ENCODE measurements at regions not wholly inside any gene's neighbourhood (a gene's known extent, or its start where the extent isn't known, plus 50 kb on each side); places are given as distances from the start of the nearest gene placed in this dataset.

- no peak for DNase-seq
Measured at GRCh38 chr5:167575330-167575729, 716.1 kb upstream of the WWC1 start.

DNA sequence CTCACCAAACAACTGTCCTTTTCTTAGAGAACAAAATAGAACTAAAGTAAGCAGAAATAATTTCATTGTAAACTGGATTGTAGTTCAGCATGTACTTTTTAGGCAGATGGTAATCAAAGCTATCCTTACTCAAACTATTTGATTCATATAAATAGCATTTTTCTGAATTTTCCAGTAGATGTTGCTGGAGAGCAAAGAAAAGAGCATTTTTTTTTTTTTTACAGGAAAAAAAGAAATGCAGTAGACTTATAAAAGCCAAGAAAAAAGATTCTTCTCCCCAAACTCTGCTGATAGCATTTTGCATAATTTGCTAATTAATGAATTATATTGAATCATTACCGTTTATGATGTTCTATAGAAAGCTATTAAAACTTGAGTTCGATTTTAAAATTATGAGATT is 715.3 kb upstream of the WWC1 start:
- DNase-seq = no peak

- DNase-seq = no peak
Measured at GRCh38 chr5:167576897-167577296, 714.5 kb upstream of the WWC1 start.

- no peak for DNase-seq
Measured at GRCh38 chr5:167577616-167578015, 713.8 kb upstream of the WWC1 start.

- no peak for DNase-seq
Measured at GRCh38 chr5:167578977-167579692, 712.3 kb upstream of the WWC1 start.

- DNase-seq = no peak
Measured at GRCh38 chr5:167579693-167580055, 711.8 kb upstream of the WWC1 start.

- DNase-seq = no peak
Measured at GRCh38 chr5:167580608-167581007, 710.8 kb upstream of the WWC1 start.

- no peak for DNase-seq
Measured at GRCh38 chr5:167582283-167582682, 709.2 kb upstream of the WWC1 start.

DNA sequence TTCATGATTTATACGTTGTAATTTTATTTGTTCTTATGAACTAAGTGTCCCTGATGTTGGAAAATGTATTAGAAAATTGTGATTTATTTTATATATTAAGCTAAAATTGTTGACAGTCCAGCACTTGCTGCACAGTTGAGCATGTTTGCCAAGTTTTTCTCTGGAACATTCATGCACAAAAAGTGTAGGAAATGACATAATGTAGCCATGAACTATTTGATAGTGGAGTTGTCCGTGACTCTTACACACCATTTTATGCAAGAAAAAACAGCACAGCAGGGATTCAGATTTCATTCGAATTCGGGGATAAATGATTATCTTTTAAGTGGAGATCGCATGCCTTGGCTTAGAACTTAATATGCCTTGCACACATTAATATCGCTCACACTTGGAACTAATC is 708.6 kb upstream of the WWC1 start:
- DNase-seq = no peak

DNA sequence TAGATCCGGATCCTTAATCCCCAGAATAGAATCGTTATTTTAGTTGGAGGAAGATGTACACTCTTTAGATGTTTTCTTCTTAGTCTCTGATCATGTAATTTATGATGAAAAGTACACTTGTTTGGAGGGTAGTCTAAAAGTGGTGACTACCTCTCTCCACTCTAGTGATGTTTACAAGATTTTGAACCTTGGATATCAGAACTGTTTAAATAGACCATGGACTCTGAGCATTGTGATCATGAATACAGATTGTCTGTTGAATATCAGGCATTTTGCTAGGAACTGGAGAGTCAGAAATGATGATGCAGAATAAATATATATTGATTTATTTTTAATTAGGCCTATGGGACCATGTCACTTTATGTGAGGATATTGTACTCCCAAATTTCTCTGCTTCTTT is 706.3 kb upstream of the WWC1 start:
- no peak for DNase-seq

- no peak for DNase-seq
Measured at GRCh38 chr5:167587772-167588437, 703.5 kb upstream of the WWC1 start.

DNA sequence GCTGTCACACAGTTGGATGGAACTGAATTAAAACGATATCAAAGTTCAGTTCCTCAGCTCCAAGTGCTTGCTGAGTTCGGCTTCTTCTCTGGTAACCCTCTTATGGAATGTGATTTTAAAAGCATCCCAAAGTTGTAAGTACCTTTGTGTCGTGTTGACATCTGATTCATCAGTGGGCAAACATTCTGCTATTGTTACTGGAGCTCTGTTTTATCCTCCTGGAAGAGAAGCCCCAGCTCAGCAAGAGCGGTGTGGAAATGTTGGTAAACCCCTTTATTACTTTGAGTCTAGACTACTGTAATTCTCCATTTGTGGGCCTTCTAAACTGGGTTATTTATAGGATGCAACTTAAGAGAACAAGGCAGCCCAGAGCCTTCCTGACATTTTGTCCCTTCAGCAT is 699.3 kb upstream of the WWC1 start:
- DNase-seq = no peak

GRCh38 chr5:167593329-167594060 is 698.0 kb upstream of the WWC1 start:
- DNase-seq = no peak

DNA sequence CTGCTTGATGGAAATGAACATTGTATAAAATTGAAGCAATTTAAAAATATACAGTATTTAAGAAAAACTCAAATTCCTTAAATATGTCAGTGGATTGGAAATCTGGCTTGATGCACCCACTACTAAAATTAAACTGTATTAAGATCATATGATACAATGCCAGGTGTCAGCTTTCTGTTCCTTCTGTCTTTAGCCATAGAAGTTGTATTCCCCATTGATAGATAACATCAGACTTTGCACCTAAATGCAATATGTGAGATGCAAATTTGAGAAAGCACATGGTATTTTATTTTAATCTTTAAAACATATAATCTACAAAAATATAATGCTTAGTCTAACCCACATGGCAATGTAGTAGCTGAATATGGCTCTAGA is 697.4 kb upstream of the WWC1 start:
- DNase-seq = no peak

GRCh38 chr5:167594750-167595149 is 696.7 kb upstream of the WWC1 start:
- no peak for DNase-seq

DNA sequence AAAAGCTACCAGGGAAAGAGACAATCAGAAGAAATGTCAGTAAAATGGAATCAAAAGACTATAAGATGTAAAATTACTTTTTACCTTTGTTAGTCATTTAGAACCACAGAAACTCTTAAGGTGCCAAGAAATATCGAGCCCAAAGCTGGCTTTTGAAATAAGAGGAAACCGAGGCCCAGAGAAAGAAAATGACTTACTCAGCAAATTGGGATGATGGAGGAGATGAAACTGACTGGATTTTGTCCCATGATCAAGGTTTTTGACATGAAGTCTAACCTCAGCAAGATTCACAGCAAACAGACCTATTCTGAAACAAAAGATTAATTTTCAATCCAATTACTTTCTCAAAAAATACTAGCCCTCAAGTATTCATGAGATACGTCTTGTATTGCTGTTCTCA is 696.2 kb upstream of the WWC1 start:
- no peak for DNase-seq

- no peak for DNase-seq
Measured at GRCh38 chr5:167598166-167598565, 693.3 kb upstream of the WWC1 start.

GRCh38 chr5:167602067-167602466 is 689.4 kb upstream of the WWC1 start:
- no peak for DNase-seq

DNA sequence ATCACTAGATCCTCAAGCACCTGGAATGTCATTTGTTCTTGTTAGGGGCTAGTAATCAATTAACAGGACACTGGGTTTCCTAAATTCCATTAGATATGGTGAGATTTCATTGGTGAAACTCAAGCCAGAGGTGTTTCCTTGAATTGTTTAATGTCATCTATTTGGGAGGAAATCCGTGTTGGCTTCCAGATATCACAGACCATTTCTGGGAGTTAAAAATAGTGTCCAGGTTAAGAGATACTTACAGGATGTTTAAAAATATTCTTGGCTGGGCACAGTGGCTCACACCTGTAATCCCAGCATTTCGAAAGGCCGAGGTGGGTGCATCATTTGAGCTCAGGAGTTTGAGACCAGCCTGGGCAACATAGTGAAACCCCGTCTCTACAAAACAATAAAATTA is 688.3 kb upstream of the WWC1 start:
- no peak for DNase-seq

- DNase-seq = no peak
Measured at GRCh38 chr5:167608390-167609272, 682.8 kb upstream of the WWC1 start.

- no peak for DNase-seq
Measured at GRCh38 chr5:167614294-167615021, 677.0 kb upstream of the WWC1 start.

- no peak for DNase-seq
Measured at GRCh38 chr5:167616043-167616890, 675.2 kb upstream of the WWC1 start.

Data from COR-L47 (cell line).